ENCODE measurements at regions not wholly inside any gene's neighbourhood (a gene's known extent, or its start where the extent isn't known, plus 50 kb on each side); places are given as distances from the start of the nearest gene placed in this dataset.
"Not testable (repeated sequence)": the region's sequence is repeated elsewhere in the genome, so short reads cannot be mapped to it uniquely, and the experiment has no call there.

DNA sequence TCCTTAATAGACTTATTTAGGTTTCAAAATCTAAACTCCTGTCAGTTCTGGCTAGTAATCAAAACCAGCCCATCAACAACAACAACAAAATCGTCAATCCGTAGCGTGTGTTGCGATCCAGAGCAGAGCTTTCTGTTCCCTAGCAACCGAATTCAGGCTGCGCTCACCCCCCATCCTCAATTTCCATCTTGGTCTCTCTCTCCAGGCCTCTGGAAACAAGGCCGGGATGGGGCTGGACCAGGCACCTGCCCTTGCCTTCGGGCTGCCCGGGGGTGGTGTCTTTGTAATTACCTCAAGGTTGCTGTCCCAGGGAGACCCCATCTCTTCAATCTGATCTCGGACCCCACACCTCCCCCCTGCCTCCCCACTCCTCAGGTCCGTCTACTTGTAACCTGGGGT lies 1341.5 kb downstream of the BRD1 start:
- DNase-seq, result no peak

DNA sequence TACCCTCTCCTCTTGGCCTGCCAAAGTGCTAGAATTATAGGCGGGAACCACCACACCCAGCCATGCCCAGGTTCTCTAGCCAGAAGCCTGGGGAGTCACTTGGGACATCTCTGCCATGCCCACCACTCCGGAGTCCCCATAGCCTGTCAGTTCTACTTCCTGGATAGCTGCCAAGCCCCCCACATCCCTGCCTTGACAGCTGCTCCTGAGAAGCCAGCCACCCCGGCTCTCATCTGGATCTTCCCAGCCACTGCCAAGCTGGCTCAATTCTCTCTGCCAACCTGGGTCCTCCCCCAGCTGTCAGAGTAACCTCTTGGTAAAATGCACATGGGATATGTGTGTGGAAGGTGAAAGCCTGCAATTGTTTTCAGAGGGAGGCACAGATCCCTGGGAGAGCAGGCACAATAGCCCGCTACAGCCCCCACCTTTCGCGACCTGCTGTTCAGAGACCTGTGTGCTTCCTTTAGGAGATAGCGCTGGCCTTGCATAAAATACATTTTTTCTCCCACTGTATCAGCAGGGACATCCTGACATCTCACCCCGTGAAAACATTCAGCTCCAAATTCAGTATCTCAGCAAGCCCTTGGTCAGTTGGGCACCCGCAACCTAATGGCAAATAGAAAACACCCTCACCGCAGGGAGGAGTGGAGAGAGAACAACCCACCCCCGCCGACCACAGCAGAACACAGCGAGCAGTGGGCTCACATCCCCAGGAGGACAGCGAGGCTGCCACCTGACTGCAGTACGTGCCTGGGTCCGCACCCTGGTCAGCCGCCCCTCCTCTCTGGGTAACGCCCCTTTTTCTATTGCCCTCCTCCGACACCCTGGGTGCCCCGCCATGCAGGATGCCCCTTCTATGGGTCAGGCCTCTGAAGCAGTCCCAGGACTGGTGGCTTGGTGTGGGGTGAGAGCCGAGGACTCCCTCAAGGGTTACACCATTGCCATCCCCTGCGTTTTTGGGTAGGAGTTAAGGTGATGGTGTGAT lies 1342.2 kb downstream of the BRD1 start:
- no peak for DNase-seq

DNA sequence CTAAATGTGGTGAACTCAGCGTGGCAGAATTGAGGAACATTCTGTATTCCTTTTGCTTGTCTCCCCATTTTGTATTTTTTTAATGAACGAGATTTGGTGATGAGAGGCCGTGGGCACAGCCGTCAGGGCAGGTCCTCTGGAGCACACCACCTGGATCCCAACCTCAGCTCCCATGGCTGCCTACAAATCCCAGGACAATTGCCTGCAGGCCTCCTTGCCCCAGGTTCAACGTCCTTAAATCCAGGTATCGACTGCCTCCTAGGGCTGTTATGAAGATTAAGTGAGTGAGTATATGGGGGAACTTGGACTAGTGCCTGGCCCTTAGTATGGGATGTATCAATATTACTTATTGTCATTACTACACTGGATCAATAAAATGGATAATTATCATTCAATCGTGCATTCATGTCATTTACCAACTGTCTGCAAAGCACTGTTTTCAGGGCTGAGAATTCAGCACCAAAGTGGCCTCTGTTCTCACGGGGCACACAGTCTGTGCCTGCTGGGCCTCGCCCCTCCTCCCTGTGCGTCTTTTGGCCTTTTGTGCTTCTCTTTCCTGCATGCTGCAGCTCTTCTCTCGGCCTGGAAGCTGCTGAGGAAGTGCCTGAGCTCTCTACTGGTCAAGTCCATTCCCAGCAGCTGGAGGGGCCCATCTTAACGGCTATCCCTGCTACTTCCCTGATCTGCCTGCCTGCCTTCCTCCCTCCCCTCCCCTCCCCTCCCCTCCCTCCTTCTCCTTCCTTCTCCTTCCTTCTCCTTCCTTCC lies 1343.7 kb downstream of the BRD1 start:
- no peak for DNase-seq

DNA sequence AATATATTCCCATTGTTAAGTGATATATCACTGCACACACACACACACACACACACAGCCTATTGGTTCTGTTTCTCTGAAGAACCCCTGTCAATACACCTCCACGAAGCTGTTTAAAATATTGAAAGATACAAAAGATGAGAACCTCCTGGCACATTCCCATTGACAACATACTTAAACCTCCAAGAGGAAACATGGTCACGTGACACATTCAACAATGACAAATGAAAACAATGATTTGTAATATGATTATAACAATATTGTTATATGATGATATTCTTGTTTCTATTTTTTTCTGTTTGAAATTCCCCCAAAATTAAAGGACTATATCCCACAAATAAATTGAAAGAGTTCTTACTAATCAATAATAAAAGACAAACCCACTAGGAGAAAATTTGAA lies 1344.9 kb downstream of the BRD1 start:
- DNase-seq, result no peak

DNA sequence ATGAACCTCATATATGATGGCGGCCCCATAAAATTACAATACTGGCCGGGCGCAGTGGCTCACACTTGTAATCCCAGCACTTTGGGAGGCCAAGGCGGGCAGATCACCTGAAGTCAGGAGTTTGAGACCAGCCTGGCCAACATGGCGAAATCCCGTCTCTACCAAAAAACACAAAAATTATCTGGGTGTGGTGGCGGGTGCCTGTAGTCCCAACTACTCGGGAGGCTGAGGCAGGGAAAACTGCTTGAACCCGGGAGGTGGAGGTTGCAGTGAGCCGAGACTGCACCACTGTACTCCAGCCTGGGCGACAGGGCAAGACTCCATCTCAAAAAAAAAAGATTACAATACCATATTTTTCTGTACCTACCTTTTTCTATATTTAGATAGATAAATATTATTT lies 1345.5 kb downstream of the BRD1 start:
- not testable (repeated sequence) for DNase-seq

DNA sequence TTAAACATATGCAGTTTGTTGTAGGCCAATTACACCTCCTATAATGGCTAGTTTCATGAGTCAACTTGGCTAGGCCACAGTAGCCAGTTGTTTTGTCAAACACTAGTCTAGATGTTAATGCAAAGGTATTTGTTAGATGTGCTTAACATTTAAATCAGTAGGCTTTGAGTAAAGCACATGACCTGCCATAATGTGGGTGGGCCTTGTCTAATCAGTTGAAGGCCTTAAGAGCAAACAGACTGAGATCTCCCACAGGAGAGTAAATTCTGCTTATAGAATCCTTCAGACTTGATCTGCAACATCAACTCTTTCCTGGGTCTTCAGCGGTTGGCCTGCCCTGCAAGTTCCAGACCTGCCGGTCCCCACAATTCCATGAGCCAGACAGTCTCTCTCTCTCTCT lies 1345.9 kb downstream of the BRD1 start:
- no peak for DNase-seq

DNA sequence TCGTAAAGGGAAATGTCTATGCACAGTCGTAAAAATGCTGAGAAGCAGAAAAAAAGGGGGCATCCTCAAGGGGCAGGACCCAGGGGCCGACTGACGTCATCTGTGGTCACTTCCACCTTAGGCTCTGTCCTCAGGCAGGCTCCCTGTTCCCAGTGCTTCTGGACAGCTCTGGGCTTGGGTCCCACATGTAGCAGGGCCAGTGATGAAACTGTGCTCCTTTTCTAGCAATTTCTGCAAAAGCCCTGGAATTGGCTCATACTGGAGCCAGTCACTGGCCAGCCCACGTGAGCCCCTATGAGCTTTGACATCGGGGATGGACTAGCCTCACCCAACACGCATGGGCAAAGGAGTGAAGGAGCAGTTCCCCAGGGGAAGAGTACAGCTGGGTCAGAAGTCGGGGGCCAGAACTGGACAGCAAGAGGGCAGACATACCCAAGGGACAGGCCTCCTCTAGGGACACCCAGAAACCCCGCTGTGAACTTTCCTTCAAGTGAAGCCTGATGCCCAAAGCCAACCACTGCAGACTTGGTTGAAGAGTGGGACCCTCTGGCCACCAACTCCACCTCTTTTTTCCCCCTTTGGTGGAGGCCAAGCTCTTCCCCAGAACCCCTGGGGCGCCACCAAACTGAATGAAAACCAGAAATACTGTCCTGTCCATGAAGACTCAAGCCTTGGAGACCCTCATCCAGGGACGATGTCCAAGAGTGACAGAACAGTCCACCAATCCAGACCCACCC lies 1349.0 kb downstream of the BRD1 start:
- no peak for DNase-seq

DNA sequence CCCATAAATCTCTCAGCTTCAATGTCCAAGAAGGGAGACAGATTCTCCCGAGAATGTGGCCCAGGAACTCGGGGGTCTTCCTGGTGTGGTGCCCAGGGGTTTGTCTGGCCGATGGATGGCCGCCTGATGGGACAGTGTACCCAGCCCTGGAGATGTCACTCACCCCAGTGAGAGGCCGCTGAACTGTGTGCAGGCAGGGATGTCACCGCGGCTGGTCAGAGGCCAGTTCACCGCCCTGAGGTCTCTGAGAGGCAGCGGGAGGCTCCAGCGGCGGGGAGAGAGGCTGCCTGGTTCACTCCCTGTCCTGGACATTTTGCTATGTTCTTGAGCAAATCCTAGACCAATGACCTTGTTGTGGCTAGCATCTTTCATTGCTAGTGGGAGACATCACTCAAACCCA lies 1349.5 kb downstream of the BRD1 start:
- DNase-seq, result no peak

DNA sequence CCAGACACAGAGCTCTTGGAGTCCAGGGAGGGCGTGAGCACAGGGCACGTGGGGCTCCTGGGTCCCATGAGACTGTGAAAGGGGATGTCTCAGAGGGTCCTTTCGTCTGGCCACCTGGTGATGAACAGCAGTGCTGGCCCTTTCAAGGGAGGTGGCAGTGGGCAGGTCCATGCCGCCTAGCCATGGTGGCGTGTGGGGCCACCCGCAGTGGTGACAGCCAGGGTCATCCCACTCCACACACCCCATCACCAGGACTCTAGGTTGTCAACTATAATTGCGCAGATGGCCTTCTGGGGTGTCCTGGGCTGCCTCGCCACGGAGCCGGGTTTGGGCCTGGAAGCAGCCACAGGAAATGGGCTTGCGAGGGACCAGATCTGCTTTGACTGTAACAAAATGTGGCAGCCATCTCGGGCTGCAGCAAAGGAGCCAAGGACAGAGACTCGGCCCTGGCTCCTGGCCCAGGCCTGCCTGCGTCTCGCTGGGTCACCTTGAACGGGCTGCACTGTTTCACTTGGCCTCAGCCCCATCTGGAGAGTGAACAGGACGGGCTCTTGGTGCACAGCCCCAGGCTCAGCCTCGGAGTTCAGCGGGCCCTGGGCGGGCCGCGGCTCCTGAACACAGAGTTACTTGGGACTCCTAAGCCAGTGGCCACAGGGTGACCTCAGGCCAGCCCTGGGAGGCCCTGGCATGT lies 1350.5 kb downstream of the BRD1 start:
- no peak for DNase-seq

DNA sequence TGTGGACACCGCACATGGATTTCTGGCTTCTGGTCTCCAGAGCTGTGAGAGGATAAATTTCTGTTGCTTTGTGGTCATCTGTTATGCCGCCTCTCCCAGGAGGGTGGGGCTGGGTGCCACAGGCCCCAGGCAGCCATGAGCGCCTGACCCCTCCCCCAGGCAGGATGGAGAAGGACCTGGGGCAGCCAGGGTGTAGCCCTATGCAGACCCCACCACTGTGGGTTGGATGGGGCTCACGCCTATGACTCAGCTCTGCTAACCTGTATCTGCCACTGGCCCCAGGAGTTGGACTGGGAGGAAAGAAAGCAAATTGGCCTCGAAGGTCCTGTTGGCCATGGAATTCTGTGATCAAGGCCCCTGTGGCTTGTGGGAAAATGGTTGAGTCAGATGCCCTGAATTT lies 1351.1 kb downstream of the BRD1 start:
- DNase-seq, result no peak

DNA sequence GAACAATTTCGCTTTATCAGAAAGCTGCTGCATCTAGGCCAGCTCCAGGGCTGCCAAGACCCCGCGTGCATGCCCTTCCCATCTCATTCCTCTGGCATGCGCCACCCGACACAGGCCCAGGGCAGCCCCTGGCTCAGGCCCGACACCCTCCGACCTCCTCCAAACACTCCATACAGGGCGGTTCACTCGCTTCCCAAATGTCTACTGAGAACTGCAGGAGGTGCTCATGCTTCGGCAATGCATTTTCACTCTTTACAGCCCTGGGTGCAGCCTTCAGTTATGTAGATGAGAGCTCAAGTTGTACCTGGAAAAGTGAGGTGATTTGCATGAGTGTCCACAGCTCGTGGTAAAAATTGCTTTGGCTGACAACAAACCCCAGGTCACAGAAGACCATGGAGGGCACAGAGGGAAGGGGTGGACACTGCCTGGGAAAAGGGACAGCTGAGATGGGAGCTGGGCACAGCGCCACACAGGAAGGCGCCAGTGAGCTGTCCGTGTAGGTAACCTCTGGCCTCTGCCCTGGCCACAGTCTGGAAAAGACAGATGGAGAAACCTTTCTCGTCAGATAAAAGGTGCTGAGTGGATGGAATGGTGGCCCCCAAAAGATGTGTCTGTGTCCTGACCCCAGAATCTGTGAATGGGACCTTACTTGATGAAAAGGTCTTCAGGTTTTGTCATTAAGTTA lies 1351.9 kb downstream of the BRD1 start:
- DNase-seq, result no peak

DNA sequence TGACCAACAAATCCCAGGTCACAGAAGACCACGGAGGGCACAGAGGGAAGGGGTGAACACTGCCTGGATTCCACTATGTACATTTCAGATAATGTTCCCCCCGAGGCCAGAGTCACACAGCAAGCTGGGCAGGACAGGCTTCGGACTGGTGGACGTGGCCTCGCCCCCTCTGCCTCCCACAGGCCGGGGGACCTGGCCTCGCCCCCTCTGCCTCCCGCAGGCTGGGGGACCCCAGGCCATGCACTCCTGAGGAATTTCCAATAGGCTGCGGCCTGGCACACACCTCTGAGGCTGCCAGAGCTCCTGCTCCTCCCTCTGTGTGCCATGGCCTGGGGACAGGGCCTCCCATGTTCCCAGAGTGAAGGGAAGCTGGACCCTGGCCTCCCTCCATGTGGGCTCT lies 1352.8 kb downstream of the BRD1 start:
- no peak for DNase-seq

DNA sequence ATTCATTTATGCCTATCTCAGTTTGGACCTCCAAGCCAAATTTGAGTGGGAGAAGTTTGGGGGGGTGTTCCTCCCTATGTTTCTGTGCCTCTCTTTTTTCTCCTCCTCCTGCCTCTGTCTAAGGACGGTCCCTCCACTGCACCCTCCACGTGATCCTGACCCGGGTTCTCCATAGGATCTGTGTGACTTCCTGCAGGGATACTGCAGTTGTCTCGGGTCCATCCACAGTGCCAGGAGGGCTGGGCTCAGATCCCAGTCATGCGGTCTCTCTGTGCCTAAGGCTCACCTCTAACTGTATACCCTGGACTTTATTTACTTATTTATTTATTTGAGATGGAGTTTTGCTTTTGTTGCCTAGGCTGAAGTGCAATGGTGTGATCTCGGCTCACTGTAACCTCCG lies 1354.5 kb downstream of the BRD1 start:
- DNase-seq, result no peak

DNA sequence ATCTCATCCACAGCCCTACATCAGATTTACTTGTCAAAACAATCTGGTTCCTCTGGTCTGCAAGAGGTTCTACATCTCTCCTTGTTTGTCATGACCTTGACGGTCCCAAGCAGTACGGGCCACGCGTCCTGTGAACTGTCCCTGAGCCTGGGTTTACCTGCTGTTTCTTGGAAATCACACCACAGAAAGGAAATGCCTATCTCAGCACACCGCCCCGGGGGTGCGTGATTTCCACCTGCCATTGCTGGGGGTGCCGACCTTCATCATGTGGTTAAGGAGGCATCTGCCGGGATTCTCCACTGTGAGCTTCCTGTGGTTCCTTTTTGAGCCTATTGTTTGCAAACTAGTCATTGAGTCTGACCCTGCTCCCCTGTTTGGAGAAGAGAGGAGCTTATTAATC lies 1363.4 kb downstream of the BRD1 start:
- no peak for DNase-seq

DNA sequence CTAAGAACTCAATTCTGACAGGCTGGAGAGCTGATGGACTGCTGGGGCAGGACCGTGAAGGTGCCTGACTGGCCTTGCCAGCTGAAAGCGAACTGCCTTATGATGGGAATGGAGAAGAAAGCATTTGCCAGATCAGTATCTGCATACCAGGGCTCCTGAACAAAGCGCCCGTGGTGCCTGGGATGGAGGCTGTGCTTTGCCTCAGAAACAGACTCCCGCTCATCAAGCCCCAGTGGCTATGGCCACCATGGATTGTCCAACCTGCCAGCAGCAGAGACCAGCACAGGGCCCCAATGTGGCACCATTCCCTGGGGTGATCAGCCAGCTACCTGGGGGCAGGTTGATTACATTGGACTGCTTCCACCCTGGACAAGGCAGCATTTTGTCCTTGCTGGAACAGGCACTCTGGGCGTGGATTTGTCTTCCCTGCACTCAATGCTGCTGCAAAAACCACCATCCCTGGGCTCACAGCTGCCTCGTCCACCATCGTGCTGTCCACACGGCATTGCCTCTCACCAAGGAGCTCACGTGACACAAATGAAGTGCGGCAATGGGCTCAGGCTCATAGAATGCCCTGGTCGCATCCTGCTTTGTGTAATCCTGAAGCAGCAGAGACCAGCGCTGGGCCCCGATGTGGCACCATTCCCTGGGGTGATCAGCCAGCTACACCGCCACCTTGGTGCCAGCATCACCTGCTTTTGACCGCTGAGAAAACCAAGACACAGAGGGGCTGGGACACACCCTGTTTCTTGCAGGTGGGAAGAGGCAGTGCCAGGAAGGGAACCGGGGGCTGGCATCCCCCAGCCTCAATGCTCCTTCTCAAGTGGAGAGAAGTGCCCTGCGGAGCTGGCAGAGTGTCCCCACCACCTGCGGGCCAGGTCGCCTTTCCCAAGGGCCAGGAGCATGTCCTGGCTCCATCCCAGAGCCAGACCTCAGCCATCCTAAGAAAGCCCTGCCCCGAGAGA lies 1367.5 kb downstream of the BRD1 start:
- DNase-seq, result no peak

DNA sequence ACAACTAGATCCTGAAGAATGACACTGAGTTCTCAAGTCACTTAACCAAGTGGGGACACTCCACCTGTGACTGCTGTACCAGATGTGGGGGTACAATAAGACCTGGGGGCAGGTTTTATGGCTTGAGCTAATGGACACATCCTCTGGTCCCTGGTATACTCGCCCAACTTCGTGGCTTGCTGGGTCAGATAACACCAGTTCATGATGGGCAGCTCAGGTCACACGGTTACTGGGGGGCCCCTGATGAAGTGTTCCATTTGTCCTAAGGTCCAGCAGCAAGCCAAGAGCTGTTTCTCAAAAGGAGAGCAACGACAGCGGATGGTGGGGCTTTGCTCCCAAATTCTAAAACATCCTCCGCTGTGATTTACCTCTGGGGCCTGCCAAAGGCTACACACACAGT lies 1368.4 kb downstream of the BRD1 start:
- no peak for DNase-seq

DNA sequence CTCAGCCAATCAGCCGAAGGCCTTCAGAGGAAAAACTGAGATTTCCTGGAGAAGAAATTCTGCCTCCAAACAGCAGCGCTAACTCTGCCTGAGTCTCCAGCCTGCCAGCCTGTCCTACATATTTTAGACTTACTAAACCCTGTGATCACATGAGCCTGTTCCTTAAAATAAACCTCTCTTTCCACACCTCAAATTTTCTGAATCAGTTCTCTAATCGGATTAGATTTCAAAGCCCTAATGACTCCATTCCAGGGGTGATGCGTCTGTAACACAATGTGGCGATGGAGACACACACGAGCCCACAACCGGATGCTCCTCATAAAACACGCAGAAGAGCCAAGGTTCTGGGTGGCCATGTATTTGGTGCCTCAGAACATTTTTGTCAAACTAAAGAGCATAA lies 1371.2 kb downstream of the BRD1 start:
- no peak for DNase-seq

DNA sequence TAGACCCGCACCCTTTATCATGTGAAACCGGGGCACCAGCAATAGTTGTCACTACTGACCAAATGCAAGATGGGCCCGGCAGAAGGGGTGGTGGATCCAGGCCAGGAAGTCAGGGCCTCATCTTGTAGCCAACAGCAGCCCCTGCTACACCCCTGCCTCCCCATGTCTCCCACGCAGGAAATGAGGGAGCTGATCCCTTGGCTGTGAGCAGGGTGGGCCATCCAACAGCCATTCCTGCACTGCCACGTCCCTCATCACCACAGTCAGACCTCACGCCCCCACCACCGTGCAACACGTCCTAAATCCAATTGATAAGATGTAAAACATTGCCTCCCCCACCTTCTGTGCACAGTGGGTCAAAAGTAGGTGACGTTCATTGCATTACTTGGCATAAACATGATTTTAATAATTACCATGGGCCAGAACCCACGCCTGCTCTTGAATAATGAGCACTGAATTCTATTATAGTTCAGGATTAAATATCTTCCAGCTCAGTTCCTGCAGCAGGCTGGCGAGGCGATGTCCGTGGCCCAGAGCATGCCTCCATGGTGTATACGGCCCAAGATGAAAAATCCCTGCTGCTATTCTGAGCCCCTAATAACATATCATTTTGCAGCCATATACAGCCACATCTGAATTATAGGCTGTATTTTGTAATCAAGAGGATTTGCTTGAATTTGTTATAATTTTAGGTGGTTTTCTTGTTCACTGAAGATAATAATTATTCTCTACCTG lies 1373.8 kb downstream of the BRD1 start:
- DNase-seq, result no peak

DNA sequence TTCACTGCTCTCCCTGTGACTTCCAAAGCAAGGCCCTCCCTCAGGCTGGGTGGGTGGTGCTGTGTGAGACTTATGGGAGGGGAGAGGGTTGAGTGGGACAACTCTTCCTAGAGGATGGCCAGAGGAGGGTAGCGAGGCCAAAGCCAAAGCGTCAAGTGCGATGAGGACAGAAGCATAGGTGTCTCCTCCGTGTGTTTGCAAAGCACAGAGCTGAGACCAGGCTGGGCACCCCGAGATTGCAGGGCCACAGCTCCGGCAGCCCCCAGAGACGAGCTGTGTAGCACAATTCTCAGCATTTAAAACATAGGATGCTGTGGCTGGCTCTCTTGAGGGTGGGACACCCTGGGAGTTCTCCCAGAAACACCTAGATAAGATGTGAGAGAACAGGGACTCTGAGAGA lies 1374.5 kb downstream of the BRD1 start:
- DNase-seq, result no peak

DNA sequence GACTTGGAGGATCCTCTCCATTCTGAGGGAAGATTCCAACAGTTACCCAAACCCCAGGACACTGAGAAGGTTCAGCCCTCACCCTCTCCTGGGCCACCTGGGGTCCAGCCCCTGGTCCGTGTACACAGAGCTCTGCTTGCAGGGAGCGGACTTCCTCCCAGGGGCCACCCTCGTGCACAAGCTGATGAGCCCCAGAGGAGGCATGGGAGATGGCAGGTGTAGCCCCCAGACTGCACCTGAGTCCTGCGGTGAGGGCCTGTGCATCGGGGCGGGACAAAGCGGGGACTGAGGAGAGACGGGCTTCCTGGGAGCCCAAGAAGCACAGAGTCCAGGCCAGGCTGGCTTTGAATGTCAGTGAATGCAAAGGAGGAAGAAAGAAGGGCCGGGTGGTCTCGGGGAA lies 1374.9 kb downstream of the BRD1 start:
- no peak for DNase-seq
